KOPT-K1 (cell line): ENCODE measurements at regions not wholly inside any gene's neighbourhood (a gene's known extent, or its start where the extent isn't known, plus 50 kb on each side); places are given as distances from the start of the nearest gene placed in this dataset.

Experiments
- H3K27ac ChIP-seq: fragments of 200-600 bp; sonication (generic); 2 replicates; pipeline ENCODE4 v1.5.1; 2016; ENCODE audit warnings: antibody characterized with exemption, mild to moderate bottlenecking, low read depth, low read length; ENCODE audit not compliant: poor library complexity, severe bottlenecking
- H3K36me3 ChIP-seq: fragments of 200-600 bp; sonication (generic); 2 replicates; pipeline ENCODE4 v1.5.1; 2017; ENCODE audit warnings: antibody characterized with exemption, mild to moderate bottlenecking, low read length, moderate library complexity; ENCODE audit not compliant: insufficient read depth
- H3K9me3 ChIP-seq: fragments of 200-600 bp; sonication (generic); 2 replicates; pipeline ENCODE4 v1.5.1; 2017; ENCODE audit warnings: antibody characterized with exemption, low read length, mild to moderate bottlenecking; ENCODE audit not compliant: insufficient read depth, poor library complexity, severe bottlenecking

- Histone ChIP-seq H3K9me3 (no peaks in the 10 kb centered on the region), H3K27ac (peak overlapping the region; percentile 47), H3K36me3 (peaks cover 40% of the 10 kb centered on the region)
Observed at GRCh38 chr20:60240415-60240814, 282.2 kb downstream of the CDH26 start.

GRCh38 chr20:60240986-60241385 lies 282.8 kb downstream of the CDH26 start:
- Histone ChIP-seq H3K9me3 (no peaks in the 10 kb centered on the region), H3K36me3 (peaks cover 40% of the 10 kb centered on the region), H3K27ac (peak overlapping the region; percentile 47)

DNA sequence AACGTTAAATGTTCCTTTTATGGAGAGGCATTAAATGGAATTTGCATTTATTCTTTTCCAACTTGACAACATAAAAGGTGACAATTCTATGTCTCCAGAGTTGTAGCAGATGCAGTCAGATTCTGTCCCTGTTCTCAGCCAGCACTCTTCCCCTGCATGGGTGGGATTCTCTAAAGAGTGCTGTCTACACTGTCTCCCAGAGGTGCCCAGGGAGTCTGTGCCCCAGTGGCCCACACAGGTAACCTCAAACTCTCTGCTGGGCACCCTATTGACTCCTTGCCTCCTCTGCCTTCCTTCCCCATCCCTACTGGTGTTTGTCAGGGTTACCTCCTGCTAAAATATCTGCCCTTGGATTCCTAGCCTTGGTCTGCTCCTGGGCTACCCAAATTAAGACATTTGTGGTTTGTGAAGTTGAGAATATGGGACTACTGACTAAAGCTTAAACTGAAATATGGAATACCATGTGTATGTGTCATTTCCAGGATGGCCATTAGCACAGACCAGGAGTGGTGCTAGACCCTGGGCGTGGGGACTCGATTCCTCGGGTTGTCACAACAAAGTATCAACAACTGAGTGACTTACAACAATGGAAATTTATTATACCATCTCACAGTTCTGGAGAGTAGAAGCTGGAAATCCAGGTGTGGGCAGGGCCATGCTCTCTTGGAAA lies 284.7 kb downstream of the CDH26 start:
- H3K9me3 ChIP-seq = no peaks in the 10 kb centered on the region
- peak overlapping the region; percentile 55 for H3K27ac ChIP-seq
- H3K36me3 ChIP-seq = peaks cover 47% of the 10 kb centered on the region

GRCh38 chr20:60244373-60245146 lies 286.3 kb downstream of the CDH26 start:
- peaks cover 53% of the 10 kb centered on the region for H3K36me3 ChIP-seq
- no peaks in the 10 kb centered on the region for H3K9me3 ChIP-seq

DNA sequence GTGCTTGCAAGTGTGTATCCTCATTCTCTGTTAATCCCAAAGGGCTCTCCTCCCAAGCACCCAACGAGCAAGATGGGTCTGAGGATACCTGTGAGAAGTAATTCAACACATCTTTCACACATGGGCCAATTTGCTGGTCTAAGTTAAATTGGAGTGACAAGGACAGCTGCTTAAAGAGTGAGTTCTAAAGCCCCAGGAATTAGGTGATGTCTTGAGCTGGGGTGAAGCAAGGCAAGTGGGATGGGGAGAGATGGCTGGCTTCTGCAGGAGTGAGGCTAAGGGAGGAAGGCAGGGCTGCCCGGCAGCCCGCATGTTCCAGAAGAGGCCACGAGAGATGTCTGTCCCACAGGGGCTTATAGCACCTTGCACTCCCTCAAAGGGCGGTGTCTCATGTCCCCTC lies 288.5 kb downstream of the CDH26 start:
- Histone ChIP-seq H3K36me3 (peaks cover 46% of the 10 kb centered on the region), H3K27ac (no peak overlapping the region), H3K9me3 (no peaks in the 10 kb centered on the region)

More at GRCh38 chr20:60244373-60245146, 286.3 kb downstream of the CDH26 start:
- peak overlapping the region; percentile 55 for H3K27ac ChIP-seq

DNA sequence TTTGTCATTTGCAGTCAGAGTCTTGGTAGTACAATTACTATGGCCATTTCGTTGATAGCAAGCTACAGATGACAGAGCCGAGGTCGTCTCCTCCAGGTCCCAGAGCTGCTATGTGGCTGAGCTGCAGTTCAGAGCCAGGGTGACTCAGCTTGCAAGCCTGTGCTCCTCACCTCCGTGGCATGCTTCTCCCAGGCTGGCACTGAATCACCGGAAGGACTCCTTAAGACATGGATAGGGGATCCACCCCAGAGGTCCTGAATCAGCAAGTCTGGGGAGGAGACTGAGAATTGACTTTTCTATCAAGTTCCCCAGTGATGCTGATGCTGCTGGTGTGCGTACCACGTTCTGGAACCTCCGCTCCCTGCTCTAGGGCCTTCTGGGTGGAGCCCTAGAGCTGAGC lies 291.2 kb downstream of the CDH26 start:
- Histone ChIP-seq H3K36me3 (peaks cover 50% of the 10 kb centered on the region), H3K9me3 (no peaks in the 10 kb centered on the region), H3K27ac (peak overlapping the region; percentile 60)

DNA sequence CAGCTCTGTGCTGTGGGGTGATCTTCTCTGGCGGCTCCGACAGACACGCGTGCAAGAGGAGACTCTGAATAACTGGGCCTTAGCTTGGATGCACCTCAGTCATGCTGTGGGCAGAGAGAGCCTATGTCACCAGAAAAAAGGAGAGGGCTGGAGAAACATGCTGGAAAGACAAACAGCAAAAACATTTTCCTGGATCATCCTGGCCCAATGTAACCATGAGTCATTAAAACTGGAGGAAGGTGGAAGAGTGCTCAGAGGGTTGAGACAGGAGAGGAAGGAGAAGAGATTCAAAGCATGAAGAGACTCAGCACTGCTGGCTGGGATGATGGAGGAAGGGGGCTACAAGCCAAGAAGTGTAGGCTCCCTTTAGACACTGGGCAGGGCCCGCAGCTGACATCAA lies 292.0 kb downstream of the CDH26 start:
- Histone ChIP-seq H3K36me3 (peaks cover 50% of the 10 kb centered on the region), H3K9me3 (no peaks in the 10 kb centered on the region), H3K27ac (peak overlapping the region; percentile 60)

DNA sequence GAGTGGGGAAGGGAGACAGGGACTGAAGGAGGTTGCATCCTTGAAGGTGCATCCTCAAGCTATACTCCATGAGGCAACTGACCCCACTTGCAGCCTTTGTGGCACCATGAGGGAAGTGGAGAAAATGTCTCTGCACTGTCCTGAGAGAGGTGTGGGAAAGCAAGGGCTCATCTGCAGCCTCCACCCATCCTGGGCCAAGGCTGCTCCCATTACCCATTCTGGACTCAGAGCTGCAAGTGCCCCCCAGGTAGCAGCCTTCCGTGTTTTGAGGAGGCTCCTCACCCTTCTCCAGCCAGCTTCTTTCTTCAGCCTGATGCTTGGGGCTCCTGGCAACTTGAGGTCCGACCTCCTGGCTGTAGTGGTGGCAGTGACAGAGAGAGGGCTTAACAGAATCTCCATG lies 294.6 kb downstream of the CDH26 start:
- Histone ChIP-seq H3K9me3 (no peaks in the 10 kb centered on the region), H3K27ac (peak overlapping the region; percentile 60), H3K36me3 (peaks cover 46% of the 10 kb centered on the region)

- Histone ChIP-seq H3K36me3 (peaks cover 43% of the 10 kb centered on the region), H3K27ac (peak overlapping the region; percentile 60), H3K9me3 (no peaks in the 10 kb centered on the region)
Observed at GRCh38 chr20:60253471-60253870, 295.2 kb downstream of the CDH26 start.

DNA sequence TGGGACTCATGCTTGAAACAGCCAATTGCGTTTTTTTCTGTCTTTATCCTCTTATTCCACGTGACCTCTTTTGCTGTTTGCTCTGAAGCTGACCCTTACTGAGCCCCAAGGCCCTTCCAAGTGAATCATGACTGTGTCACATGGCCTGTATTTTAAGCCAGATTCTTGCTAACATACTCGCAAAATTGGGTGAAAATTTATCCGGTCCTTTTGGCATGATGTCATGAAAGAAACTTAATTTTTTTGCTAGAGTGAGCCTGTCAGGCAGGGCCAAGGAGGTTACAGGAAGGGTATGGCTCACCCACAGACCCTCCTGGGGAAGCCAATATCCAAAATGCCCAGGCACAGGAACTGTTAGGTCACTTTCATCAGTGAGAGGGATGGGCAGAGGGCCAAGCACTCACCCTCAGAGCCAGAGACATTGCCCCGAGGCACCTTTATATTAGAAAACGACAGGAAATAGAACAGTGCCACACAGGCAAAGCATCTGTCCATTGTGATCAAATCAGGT lies 296.7 kb downstream of the CDH26 start:
- peak overlapping the region; percentile 70 for H3K27ac ChIP-seq

GRCh38 chr20:60255415-60255814 lies 297.2 kb downstream of the CDH26 start:
- Histone ChIP-seq H3K9me3 (no peaks in the 10 kb centered on the region), H3K36me3 (peaks cover 37% of the 10 kb centered on the region), H3K27ac (peak overlapping the region; percentile 70)

More for the DNA sequence above, 296.7 kb downstream of the CDH26 start:
- Histone ChIP-seq H3K36me3 (peaks cover 37% of the 10 kb centered on the region), H3K9me3 (no peaks in the 10 kb centered on the region)

DNA sequence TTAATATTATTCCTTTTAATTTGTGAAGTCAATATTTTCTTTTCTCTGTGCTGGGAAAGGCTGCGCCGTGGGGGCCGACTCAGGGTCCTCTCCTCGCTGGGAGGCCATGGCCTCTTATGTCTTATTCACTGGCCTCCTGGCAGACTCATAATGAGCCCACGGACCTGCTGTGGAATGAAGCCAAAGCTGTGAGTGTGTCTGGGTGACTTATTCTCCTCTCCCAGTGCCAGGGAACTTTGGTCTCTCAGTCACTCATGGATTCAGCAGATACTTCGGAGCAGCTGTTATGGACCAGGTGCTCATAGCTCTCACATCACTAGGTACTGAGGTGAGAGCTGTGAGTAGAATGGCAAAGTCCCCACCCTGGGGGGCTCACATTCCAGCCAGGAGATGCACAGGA lies 297.6 kb downstream of the CDH26 start:
- H3K36me3 ChIP-seq = peaks cover 38% of the 10 kb centered on the region

GRCh38 chr20:60256811-60257210 lies 298.6 kb downstream of the CDH26 start:
- Histone ChIP-seq H3K27ac (peak overlapping the region; percentile 70), H3K36me3 (peaks cover 34% of the 10 kb centered on the region), H3K9me3 (no peaks in the 10 kb centered on the region)

More for the DNA sequence above, 297.6 kb downstream of the CDH26 start:
- Histone ChIP-seq H3K27ac (peak overlapping the region; percentile 70), H3K9me3 (no peaks in the 10 kb centered on the region)

DNA sequence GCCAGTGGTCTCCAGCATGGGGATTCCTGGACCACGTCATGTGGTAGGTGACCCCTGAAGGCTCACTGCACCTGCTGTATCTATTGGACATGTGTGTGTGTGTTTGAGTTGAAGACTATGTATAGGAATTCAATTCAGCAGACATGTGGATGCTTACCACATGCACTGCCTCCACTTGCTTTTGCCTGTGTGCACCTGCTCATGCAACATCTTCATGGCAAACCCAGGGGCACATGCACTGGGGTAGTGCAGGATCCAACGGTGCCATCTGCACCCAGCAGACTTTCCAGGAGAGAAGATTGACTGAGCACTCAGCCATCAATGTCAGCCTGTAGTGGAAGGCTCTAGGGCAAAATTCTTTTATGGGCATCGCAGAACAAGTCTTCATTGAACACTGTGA lies 299.4 kb downstream of the CDH26 start:
- H3K36me3 ChIP-seq = peaks cover 30% of the 10 kb centered on the region
- no peaks in the 10 kb centered on the region for H3K9me3 ChIP-seq
- H3K27ac ChIP-seq = peak overlapping the region; percentile 70

DNA sequence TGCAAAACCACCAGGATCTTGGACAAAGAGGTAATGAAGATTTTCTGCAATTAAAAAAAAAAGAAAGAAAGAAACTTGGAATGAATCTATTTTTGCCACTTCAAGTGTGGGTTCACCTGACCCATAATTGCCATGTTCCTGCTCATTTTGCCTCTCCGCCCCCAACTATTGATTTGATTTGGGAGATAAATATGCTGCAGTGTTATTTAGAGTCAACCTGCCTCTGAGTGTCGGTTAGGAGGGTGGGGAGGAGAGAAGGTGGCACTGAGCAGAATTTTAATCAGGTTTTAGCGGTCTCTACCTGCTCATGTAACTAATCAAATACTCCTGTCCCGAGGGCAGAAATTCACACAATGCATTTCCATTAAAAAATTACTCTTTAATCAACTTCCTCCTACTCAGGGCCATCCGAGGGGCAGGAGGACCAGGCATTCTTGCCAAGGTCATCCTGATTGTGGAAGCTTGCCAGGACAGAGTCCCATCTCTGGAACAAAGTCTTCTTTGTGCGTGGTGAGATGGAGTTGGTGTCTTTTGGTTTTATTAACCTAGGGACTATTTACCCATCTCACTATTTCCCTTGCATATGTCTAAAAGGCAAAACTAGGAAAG lies 300.1 kb downstream of the CDH26 start:
- no peaks in the 10 kb centered on the region for H3K9me3 ChIP-seq
- H3K27ac ChIP-seq = peak overlapping the region; percentile 70
- H3K36me3 ChIP-seq = peaks cover 27% of the 10 kb centered on the region
